ENCODE measurements at regions not wholly inside any gene's neighbourhood (a gene's known extent, or its start where the extent isn't known, plus 50 kb on each side); places are given as distances from the start of the nearest gene placed in this dataset.

DNA sequence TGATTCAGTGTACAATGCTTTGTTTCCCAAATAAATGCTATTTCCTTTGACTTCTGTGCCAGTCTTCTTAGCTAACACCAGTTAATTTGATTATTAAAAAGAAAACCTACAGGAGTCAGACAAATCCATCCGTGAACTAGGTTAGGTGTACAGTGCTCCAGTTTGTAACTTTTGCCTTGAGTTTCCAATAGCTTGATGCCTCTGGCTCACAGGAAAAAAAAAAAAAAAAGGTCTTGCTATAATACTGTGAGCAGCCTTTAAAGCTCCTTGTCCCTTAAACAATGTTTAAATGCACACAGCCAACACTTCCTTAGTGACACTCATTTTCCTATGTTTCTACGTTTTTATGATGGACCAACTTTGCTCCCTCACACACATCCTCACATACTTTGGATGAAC is 71.8 kb upstream of the TMX1 start:
- no peaks in the 10 kb centered on the region for H3K36me3 ChIP-seq (ENCODE audit: control insufficient read depth in 2 of 2, extremely low read depth in 1 of 2, insufficient read depth in 1 of 2, low read length in 1 of 2)
- POLR2A ChIA-PET, result no interaction called here
- 100% methylated on average over 1 of the region's 2 CpGs for WGBS (ENCODE audit: insufficient coverage)

DNA sequence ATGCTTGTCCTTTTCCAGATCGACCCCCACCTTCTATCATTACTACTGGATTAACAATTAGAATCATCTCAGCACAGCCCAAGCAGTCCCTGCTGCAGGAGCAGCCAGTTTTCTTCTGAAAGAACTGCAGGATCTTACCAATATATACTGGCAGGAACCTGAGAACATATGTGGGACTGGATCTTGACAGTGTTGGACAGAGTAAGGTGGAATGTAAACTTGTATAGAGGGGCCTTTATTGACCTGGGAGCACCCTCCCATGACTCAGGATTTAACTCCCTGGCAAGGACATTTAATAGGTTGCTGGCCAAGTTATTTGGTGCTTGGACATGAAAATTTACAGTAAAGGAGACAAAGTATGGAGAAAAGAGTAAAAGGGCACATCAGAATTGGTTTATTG is 66.2 kb upstream of the TMX1 start:
- Histone ChIP-seq H3K9me3 (no peaks in the 10 kb centered on the region), H3K4me1 (ENCODE audit: control insufficient read depth in 1 of 2, extremely low read depth in 1 of 2, insufficient read depth in 2 of 2, low read length in 2 of 2) (no peaks in the 10 kb centered on the region), H3K27me3 (replicated peaks in 1 of 2; ENCODE audit: control insufficient read depth in 2 of 2, extremely low read depth in 1 of 2, insufficient read depth in 2 of 2, low read length in 1 of 2) (no peaks in the 10 kb centered on the region), H3K4me3 (ENCODE audit: control insufficient read depth in 1 of 2, extremely low read depth in 1 of 2, low read length in 1 of 2) (no peak overlapping the region), H3K36me3 (ENCODE audit: control insufficient read depth in 2 of 2, extremely low read depth in 1 of 2, insufficient read depth in 1 of 2, low read length in 1 of 2) (no peaks in the 10 kb centered on the region), H3K27ac (ENCODE audit: low read length) (no peak overlapping the region)
- ATAC-seq (replicated peaks in 1 of 4), result no peak
- Mint-ChIP-seq H3K27me3 (peaks cover 21 to 25% of the 10 kb centered on the region in 2 donors), H3K4me1 (no peaks in the 10 kb centered on the region), H3K9me3 (no peaks in the 10 kb centered on the region), H3K27ac (no peak overlapping the region), H3K36me3 (no peaks in the 10 kb centered on the region), H3K4me3 (no peak overlapping the region)
- no peak for DNase-seq
- ChIA-PET CTCF (no interaction called here), POLR2A (no interaction called here)
- WGBS (ENCODE audit: insufficient coverage), result no CpG with 5 or more reads among the region's 1 CpG

More for the DNA sequence above, 71.8 kb upstream of the TMX1 start:
- CTCF ChIA-PET, result interaction anchor here in 1 of 2 donors (0.6 kb wide), 1 partner anchor 240 kb away, joined by 4 read pairs; no protein-coding TSS in a partner anchor
- Mint-ChIP-seq H3K4me3 (no peak overlapping the region), H3K9me3 (no peaks in the 10 kb centered on the region), H3K27me3 (no peaks in the 10 kb centered on the region), H3K36me3 (no peaks in the 10 kb centered on the region), H3K27ac (no peak overlapping the region), H3K4me1 (no peaks in the 10 kb centered on the region)
- no peaks in the 10 kb centered on the region for H3K4me1 ChIP-seq (ENCODE audit: control insufficient read depth in 1 of 2, extremely low read depth in 1 of 2, insufficient read depth in 2 of 2, low read length in 2 of 2)
- DNase-seq (no peak), ATAC-seq (replicated peaks in 1 of 4) (no peak)
- no peak overlapping the region for H3K27ac ChIP-seq (ENCODE audit: low read length)
- no peak overlapping the region for H3K4me3 ChIP-seq (ENCODE audit: control insufficient read depth in 1 of 2, extremely low read depth in 1 of 2, low read length in 1 of 2)
- no peaks in the 10 kb centered on the region for H3K9me3 ChIP-seq
- no peaks in the 10 kb centered on the region for H3K27me3 ChIP-seq (replicated peaks in 1 of 2; ENCODE audit: control insufficient read depth in 2 of 2, extremely low read depth in 1 of 2, insufficient read depth in 2 of 2, low read length in 1 of 2)

DNA sequence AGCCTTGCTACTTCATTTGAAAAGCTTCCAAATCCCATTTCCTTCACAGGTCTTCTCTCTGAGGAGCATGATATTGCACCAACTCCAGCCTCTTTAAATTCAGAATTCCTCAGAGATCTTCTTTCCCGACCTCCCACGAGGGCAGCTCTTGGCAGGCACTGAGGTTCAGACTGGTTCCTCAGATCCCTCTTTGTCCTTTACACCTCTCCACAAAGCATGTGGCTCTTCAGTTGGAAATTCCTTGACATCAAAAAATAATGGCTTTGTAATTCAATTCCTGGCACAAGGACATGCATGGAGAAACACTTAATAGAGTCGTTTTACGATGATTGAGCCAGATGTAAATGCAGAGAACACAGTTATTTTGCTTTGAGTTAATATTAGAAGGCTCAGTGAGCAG is 63.2 kb upstream of the TMX1 start:
- CTCF ChIA-PET, result no interaction called here
- POLR2A ChIA-PET, result no interaction called here

DNA sequence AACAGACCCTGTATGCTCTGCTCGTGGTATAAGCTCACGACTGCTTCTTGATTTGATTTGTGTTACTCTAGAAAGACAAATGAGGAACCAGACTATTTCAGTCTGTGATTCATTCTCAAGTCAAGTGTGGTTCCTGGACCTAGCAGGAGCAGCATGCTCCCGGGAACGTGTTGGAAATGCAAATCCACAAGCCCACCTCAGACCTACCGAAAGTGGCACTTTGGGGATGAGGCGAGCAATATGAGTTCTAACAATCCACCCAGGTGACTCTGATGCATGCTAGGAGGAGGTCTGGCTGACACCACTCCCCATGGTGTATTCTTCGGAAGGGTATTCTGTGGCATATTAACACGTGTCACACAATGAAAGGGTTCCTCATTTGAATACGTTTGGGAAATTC is 59.5 kb upstream of the TMX1 start:
- Histone ChIP-seq H3K27me3 (replicated peaks in 1 of 2; ENCODE audit: control insufficient read depth in 2 of 2, extremely low read depth in 1 of 2, insufficient read depth in 2 of 2, low read length in 1 of 2) (peaks cover 0 to 2% of the 10 kb centered on the region in 2 experiments), H3K9me3 (no peaks in the 10 kb centered on the region), H3K27ac (ENCODE audit: low read length) (no peak overlapping the region), H3K4me1 (ENCODE audit: control insufficient read depth in 1 of 2, extremely low read depth in 1 of 2, insufficient read depth in 2 of 2, low read length in 2 of 2) (no peaks in the 10 kb centered on the region), H3K36me3 (ENCODE audit: control insufficient read depth in 2 of 2, extremely low read depth in 1 of 2, insufficient read depth in 1 of 2, low read length in 1 of 2) (no peaks in the 10 kb centered on the region), H3K4me3 (ENCODE audit: control insufficient read depth in 1 of 2, extremely low read depth in 1 of 2, low read length in 1 of 2) (no peak overlapping the region)
- CTCF ChIA-PET, result no interaction called here
- ATAC-seq (replicated peaks in 1 of 4) (no peak), DNase-seq (no peak)
- POLR2A ChIA-PET, result no interaction called here
- 86% methylated on average over 6 of the region's 9 CpGs for WGBS (ENCODE audit: insufficient coverage)
- Mint-ChIP-seq H3K4me3 (no peak overlapping the region), H3K36me3 (no peaks in the 10 kb centered on the region), H3K9me3 (no peaks in the 10 kb centered on the region), H3K27me3 (peaks cover 18 to 21% of the 10 kb centered on the region in 2 donors), H3K27ac (no peak overlapping the region), H3K4me1 (no peaks in the 10 kb centered on the region)

More for the DNA sequence above, 63.2 kb upstream of the TMX1 start:
- H3K27me3 ChIP-seq (replicated peaks in 1 of 2; ENCODE audit: control insufficient read depth in 2 of 2, extremely low read depth in 1 of 2, insufficient read depth in 2 of 2, low read length in 1 of 2), result peaks cover 0 to 2% of the 10 kb centered on the region in 2 experiments
- no peak overlapping the region for H3K27ac Mint-ChIP-seq
- WGBS (ENCODE audit: insufficient coverage), result 77% methylated on average over 2 of the region's 4 CpGs
- peaks cover 26 to 29% of the 10 kb centered on the region in 2 donors for H3K27me3 Mint-ChIP-seq
- H3K4me3 ChIP-seq (ENCODE audit: control insufficient read depth in 1 of 2, extremely low read depth in 1 of 2, low read length in 1 of 2), result no peak overlapping the region
- H3K36me3 Mint-ChIP-seq, result no peaks in the 10 kb centered on the region
- H3K4me3 Mint-ChIP-seq, result no peak overlapping the region
- H3K9me3 ChIP-seq, result no peaks in the 10 kb centered on the region
- H3K27ac ChIP-seq (ENCODE audit: low read length), result no peak overlapping the region
- no peaks in the 10 kb centered on the region for H3K9me3 Mint-ChIP-seq
- no peaks in the 10 kb centered on the region for H3K4me1 Mint-ChIP-seq
- no peak for ATAC-seq (replicated peaks in 1 of 4)
- no peaks in the 10 kb centered on the region for H3K36me3 ChIP-seq (ENCODE audit: control insufficient read depth in 2 of 2, extremely low read depth in 1 of 2, insufficient read depth in 1 of 2, low read length in 1 of 2)
- no peak for DNase-seq
- H3K4me1 ChIP-seq (ENCODE audit: control insufficient read depth in 1 of 2, extremely low read depth in 1 of 2, insufficient read depth in 2 of 2, low read length in 2 of 2), result no peaks in the 10 kb centered on the region

DNA sequence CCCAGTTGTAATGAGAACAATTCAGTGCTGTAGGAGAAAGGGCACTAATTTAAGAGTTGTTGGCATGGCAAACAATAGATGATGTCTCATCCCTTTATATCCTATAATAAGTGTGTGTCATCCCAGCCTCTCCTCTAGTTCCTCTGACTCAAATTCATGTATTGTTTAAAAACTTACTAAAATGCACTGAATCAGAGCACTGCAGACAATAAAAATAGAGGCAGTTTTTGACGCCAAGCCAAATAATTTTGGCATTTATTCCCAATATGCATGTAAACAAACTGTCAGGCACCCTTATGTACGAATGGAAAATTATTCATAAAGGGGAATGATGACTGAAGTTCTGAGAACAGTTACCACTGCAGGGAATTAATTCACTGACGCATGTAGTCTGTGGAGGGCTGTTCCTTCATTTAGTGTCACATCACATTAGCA is 57.9 kb upstream of the TMX1 start:
- ATAC-seq (replicated peaks in 1 of 4) (no peak), DNase-seq (no peak)
- ChIA-PET CTCF (no interaction called here), POLR2A (interaction anchor here in 1 of 2 donors (0.5 kb wide), 1 partner anchor 93 kb away, joined by 5 read pairs; no protein-coding TSS in a partner anchor)
- Histone ChIP-seq H3K27ac (ENCODE audit: low read length) (no peak overlapping the region), H3K4me1 (ENCODE audit: control insufficient read depth in 1 of 2, extremely low read depth in 1 of 2, insufficient read depth in 2 of 2, low read length in 2 of 2) (no peaks in the 10 kb centered on the region), H3K36me3 (ENCODE audit: control insufficient read depth in 2 of 2, extremely low read depth in 1 of 2, insufficient read depth in 1 of 2, low read length in 1 of 2) (no peaks in the 10 kb centered on the region), H3K4me3 (ENCODE audit: control insufficient read depth in 1 of 2, extremely low read depth in 1 of 2, low read length in 1 of 2) (no peak overlapping the region), H3K9me3 (no peaks in the 10 kb centered on the region), H3K27me3 (replicated peaks in 1 of 2; ENCODE audit: control insufficient read depth in 2 of 2, extremely low read depth in 1 of 2, insufficient read depth in 2 of 2, low read length in 1 of 2) (peaks cover 0 to 2% of the 10 kb centered on the region in 2 experiments)
- Mint-ChIP-seq H3K4me3 (no peak overlapping the region), H3K9me3 (no peaks in the 10 kb centered on the region), H3K4me1 (no peaks in the 10 kb centered on the region), H3K36me3 (no peaks in the 10 kb centered on the region), H3K27ac (no peak overlapping the region), H3K27me3 (peaks cover 3 to 8% of the 10 kb centered on the region in 2 donors)
- no CpG with 5 or more reads among the region's 3 CpGs for WGBS (ENCODE audit: insufficient coverage)

DNA sequence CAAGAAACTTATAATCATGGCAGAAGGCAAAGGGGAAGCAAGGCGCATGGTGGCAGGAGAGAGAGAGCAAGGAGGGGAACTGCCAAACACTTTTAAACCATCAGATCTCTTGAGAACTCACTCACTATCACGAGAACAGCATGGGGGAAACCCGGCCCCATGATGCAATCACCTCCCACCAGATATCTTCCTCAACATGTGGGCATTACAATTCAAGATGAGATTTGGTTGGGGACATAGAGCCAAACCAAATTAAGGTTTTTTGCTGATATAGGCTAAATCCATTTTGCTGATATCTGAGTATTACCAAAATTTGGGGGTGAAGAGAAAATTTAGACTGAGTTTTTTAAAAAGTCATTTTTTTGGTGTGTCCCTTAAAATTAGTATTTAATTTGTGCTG is 54.9 kb upstream of the TMX1 start:
- ChIA-PET CTCF (no interaction called here), POLR2A (no interaction called here)
- Mint-ChIP-seq H3K4me1 (no peaks in the 10 kb centered on the region), H3K36me3 (no peaks in the 10 kb centered on the region), H3K27ac (no peak overlapping the region), H3K27me3 (peaks cover 3 to 5% of the 10 kb centered on the region in 2 donors), H3K4me3 (no peak overlapping the region), H3K9me3 (no peaks in the 10 kb centered on the region)
- H3K4me1 ChIP-seq (ENCODE audit: control insufficient read depth in 1 of 2, extremely low read depth in 1 of 2, insufficient read depth in 2 of 2, low read length in 2 of 2), result no peaks in the 10 kb centered on the region
- no peak for DNase-seq
- no peaks in the 10 kb centered on the region for H3K36me3 ChIP-seq (ENCODE audit: control insufficient read depth in 2 of 2, extremely low read depth in 1 of 2, insufficient read depth in 1 of 2, low read length in 1 of 2)
- no peak overlapping the region for H3K4me3 ChIP-seq (ENCODE audit: control insufficient read depth in 1 of 2, extremely low read depth in 1 of 2, low read length in 1 of 2)
- no peaks in the 10 kb centered on the region for H3K9me3 ChIP-seq
- WGBS (ENCODE audit: insufficient coverage), result no CpG with 5 or more reads among the region's 3 CpGs
- H3K27ac ChIP-seq (ENCODE audit: low read length), result no peak overlapping the region
- H3K27me3 ChIP-seq (replicated peaks in 1 of 2; ENCODE audit: control insufficient read depth in 2 of 2, extremely low read depth in 1 of 2, insufficient read depth in 2 of 2, low read length in 1 of 2), result peaks cover 0 to 2% of the 10 kb centered on the region in 2 experiments
- ATAC-seq (replicated peaks in 1 of 4), result no peak

DNA sequence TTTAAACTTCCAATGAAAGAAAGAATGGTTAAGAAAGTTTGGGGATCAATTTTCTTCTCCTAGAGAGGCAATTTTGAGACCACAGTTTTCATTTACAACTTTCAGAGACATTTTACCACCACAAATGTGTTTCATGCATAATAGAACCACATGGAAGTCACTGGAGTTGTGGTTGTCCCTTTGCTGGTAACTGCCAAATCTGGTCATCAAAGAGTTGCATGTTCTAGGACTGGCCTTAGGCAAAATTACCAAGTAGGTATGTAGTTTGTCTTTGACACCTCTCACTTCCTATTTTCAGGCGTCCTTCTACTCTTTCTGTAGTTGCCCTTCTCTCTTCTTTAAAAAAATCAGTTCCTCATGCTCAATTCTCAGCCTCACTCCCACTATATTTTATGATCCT is 54.3 kb upstream of the TMX1 start:
- Histone ChIP-seq H3K36me3 (ENCODE audit: control insufficient read depth in 2 of 2, extremely low read depth in 1 of 2, insufficient read depth in 1 of 2, low read length in 1 of 2) (no peaks in the 10 kb centered on the region), H3K9me3 (no peaks in the 10 kb centered on the region), H3K4me1 (ENCODE audit: control insufficient read depth in 1 of 2, extremely low read depth in 1 of 2, insufficient read depth in 2 of 2, low read length in 2 of 2) (no peaks in the 10 kb centered on the region), H3K4me3 (ENCODE audit: control insufficient read depth in 1 of 2, extremely low read depth in 1 of 2, low read length in 1 of 2) (no peak overlapping the region), H3K27me3 (replicated peaks in 1 of 2; ENCODE audit: control insufficient read depth in 2 of 2, extremely low read depth in 1 of 2, insufficient read depth in 2 of 2, low read length in 1 of 2) (no peaks in the 10 kb centered on the region), H3K27ac (ENCODE audit: low read length) (no peak overlapping the region)
- ChIA-PET POLR2A (no interaction called here), CTCF (no interaction called here)
- no peak for DNase-seq
- H3K36me3 Mint-ChIP-seq, result no peaks in the 10 kb centered on the region
- H3K27ac Mint-ChIP-seq, result no peak overlapping the region
- no peak for ATAC-seq (replicated peaks in 1 of 4)
- H3K4me1 Mint-ChIP-seq, result no peaks in the 10 kb centered on the region
- peaks cover under 1 to 3% of the 10 kb centered on the region in 2 donors for H3K27me3 Mint-ChIP-seq
- no CpG with 5 or more reads among the region's 1 CpG for WGBS (ENCODE audit: insufficient coverage)
- H3K4me3 Mint-ChIP-seq, result no peak overlapping the region
- no peaks in the 10 kb centered on the region for H3K9me3 Mint-ChIP-seq
